Astrocyte (in vitro differentiated cells and primary cell): ENCODE measurements at regions not wholly inside any gene's neighbourhood (a gene's known extent, or its start where the extent isn't known, plus 50 kb on each side); places are given as distances from the start of the nearest gene placed in this dataset.

Experiments
- DNase-seq: peaks from one replicate; pipeline ENCODE4 v3.0.0-alpha.2; 2010; ENCODE audit warnings: low read depth
- FAIRE-seq: peaks from 2 replicates; lab custom pipeline; 2011; peaks lifted over from hg19 to GRCh38; lab: Jason Lieb, UNC
- H2AFZ ChIP-seq: 2 replicates; pipeline ENCODE4 v1.6.0; 2012; ENCODE audit warnings: low read depth, low read length, inconsistent platforms
- H3K27ac ChIP-seq: 2 replicates; pipeline ENCODE4 v1.5.1; 2011; ENCODE audit warnings: low read depth, low read length, inconsistent platforms
- H3K27me3 ChIP-seq: 2 replicates; pipeline ENCODE4 v1.6.0; 2011; ENCODE audit warnings: low read length, inconsistent platforms; ENCODE audit not compliant: insufficient read depth
- H3K36me3 ChIP-seq: 2 replicates; pipeline ENCODE4 v1.5.1; 2011; ENCODE audit warnings: low read length, inconsistent platforms; ENCODE audit not compliant: insufficient read depth
- H3K4me1 ChIP-seq: 2 replicates; pipeline ENCODE4 v1.5.1; 2011; ENCODE audit warnings: low read length, inconsistent platforms; ENCODE audit not compliant: insufficient read depth
- H3K4me2 ChIP-seq: 2 replicates; pipeline ENCODE4 v1.6.0; 2012; ENCODE audit warnings: low read length, inconsistent platforms
- H3K4me3 ChIP-seq: 2 replicates; pipeline ENCODE4 v1.5.1; 2011; ENCODE audit warnings: low read depth, mild to moderate bottlenecking, low read length, inconsistent platforms; ENCODE audit not compliant: insufficient read depth
- H3K79me2 ChIP-seq: 2 replicates; pipeline ENCODE4 v1.6.0; 2012; ENCODE audit warnings: mild to moderate bottlenecking, low read length, inconsistent platforms; ENCODE audit not compliant: insufficient read depth
- H3K9ac ChIP-seq: 2 replicates; pipeline ENCODE4 v1.6.0; 2012; ENCODE audit warnings: mild to moderate bottlenecking, low read length, inconsistent platforms
- H3K9me3 ChIP-seq: 2 replicates; pipeline ENCODE4 v1.5.1; 2012; ENCODE audit warnings: low read depth, mild to moderate bottlenecking, low read length, inconsistent platforms; ENCODE audit not compliant: insufficient read depth
- H4K20me1 ChIP-seq: 2 replicates; pipeline ENCODE4 v1.6.0; 2012; ENCODE audit warnings: low read length, inconsistent platforms; ENCODE audit not compliant: insufficient read depth
- H3K27ac Mint-ChIP-seq: one replicate; pipeline ENCODE4 v1.8.0; 2021; ENCODE audit warnings: mild to moderate bottlenecking, mixed read lengths; ENCODE audit not compliant: unreplicated experiment
- H3K27me3 Mint-ChIP-seq: one replicate; pipeline ENCODE4 v1.8.0; 2021; ENCODE audit warnings: low read depth, mixed read lengths; ENCODE audit not compliant: unreplicated experiment
- H3K36me3 Mint-ChIP-seq: one replicate; pipeline ENCODE4 v1.8.0; 2021; ENCODE audit warnings: low read depth, mixed read lengths; ENCODE audit not compliant: unreplicated experiment
- H3K4me1 Mint-ChIP-seq: one replicate; pipeline ENCODE4 v1.8.0; 2021; ENCODE audit warnings: low read depth, mixed read lengths; ENCODE audit not compliant: unreplicated experiment
- H3K4me3 Mint-ChIP-seq: one replicate; pipeline ENCODE4 v1.8.0; 2021; ENCODE audit warnings: mild to moderate bottlenecking, moderate library complexity, mixed read lengths; ENCODE audit not compliant: unreplicated experiment
- H3K9me3 Mint-ChIP-seq: one replicate; pipeline ENCODE4 v1.8.0; 2021; ENCODE audit warnings: mild to moderate bottlenecking, mixed read lengths; ENCODE audit not compliant: unreplicated experiment
- EZH2 ChIP-seq: IDR thresholded peaks from 2 replicates; pipeline ENCODE4 v1.6.1; 2012; ENCODE audit warnings: mild to moderate bottlenecking, low read length, inconsistent platforms; ENCODE audit not compliant: insufficient read depth
- TF ChIP-seq, protein P1 (sequence below): IDR thresholded peaks from 2 replicates; pipeline ENCODE4 v1.5.1; 2011; ENCODE audit warnings: low read depth, mild to moderate bottlenecking, inconsistent platforms, low read length, moderate library complexity; ENCODE audit not compliant: insufficient read depth

DNA sequence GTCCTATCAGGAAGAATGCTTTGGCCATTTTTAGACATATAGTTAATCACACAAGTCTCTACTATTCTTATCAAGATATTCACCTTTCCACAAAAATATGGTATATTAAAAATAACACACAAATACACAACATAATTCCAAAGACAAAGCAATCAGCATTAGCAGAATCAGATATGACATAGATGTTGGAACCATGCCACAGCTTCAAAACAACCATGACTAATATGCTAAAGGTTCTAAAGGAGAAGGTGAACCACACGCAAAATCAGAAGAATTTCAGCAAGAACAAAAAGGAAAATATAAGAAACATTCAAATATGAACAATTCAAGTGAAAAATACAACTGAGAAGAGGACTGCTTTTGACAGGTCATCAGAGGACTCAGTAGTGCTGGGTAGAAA, 670.2 kb upstream of the SORCS1 start:
- Histone ChIP-seq H3K36me3 (no peaks in the 10 kb centered on the region), H2AFZ (no peak overlapping the region), H3K4me1 (no peaks in the 10 kb centered on the region), H3K27ac (no peak overlapping the region), H3K27me3 (no peaks in the 10 kb centered on the region), H3K4me2 (no peak overlapping the region), H3K9ac (no peak overlapping the region), H4K20me1 (no peaks in the 10 kb centered on the region), H3K4me3 (no peak overlapping the region), H3K79me2 (no peaks in the 10 kb centered on the region), H3K9me3 (no peaks in the 10 kb centered on the region)
- Mint-ChIP-seq H3K36me3 (no peaks in the 10 kb centered on the region), H3K4me1 (no peaks in the 10 kb centered on the region), H3K4me3 (no peak overlapping the region), H3K27ac (no peak overlapping the region), H3K9me3 (no peaks in the 10 kb centered on the region), H3K27me3 (no peaks in the 10 kb centered on the region)
- no peak for DNase-seq
- FAIRE-seq: no peak
- no peak for TF ChIP-seq EZH2
- TF ChIP-seq, protein P1, sequence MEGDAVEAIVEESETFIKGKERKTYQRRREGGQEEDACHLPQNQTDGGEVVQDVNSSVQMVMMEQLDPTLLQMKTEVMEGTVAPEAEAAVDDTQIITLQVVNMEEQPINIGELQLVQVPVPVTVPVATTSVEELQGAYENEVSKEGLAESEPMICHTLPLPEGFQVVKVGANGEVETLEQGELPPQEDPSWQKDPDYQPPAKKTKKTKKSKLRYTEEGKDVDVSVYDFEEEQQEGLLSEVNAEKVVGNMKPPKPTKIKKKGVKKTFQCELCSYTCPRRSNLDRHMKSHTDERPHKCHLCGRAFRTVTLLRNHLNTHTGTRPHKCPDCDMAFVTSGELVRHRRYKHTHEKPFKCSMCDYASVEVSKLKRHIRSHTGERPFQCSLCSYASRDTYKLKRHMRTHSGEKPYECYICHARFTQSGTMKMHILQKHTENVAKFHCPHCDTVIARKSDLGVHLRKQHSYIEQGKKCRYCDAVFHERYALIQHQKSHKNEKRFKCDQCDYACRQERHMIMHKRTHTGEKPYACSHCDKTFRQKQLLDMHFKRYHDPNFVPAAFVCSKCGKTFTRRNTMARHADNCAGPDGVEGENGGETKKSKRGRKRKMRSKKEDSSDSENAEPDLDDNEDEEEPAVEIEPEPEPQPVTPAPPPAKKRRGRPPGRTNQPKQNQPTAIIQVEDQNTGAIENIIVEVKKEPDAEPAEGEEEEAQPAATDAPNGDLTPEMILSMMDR: no peak

GRCh38 chr10:107831772-107832171, 667.3 kb upstream of the SORCS1 start:
- H3K27ac ChIP-seq: no peak overlapping the region
- Mint-ChIP-seq H3K27ac (no peak overlapping the region), H3K9me3 (no peaks in the 10 kb centered on the region), H3K4me3 (no peak overlapping the region), H3K4me1 (no peaks in the 10 kb centered on the region), H3K27me3 (no peaks in the 10 kb centered on the region), H3K36me3 (no peaks in the 10 kb centered on the region)
- no peaks in the 10 kb centered on the region for H3K4me1 ChIP-seq
- no peak overlapping the region for H2AFZ ChIP-seq
- H3K9me3 ChIP-seq: no peaks in the 10 kb centered on the region
- no peak overlapping the region for H3K9ac ChIP-seq
- no peaks in the 10 kb centered on the region for H3K36me3 ChIP-seq
- H3K4me2 ChIP-seq: no peak overlapping the region
- no peak overlapping the region for H3K4me3 ChIP-seq
- FAIRE-seq (no peak), DNase-seq (no peak)
- H4K20me1 ChIP-seq: no peaks in the 10 kb centered on the region
- TF ChIP-seq EZH2: no peak
- TF ChIP-seq, protein P1: no peak
- no peaks in the 10 kb centered on the region for H3K79me2 ChIP-seq
- no peaks in the 10 kb centered on the region for H3K27me3 ChIP-seq

GRCh38 chr10:107829161-107829560, 664.7 kb upstream of the SORCS1 start:
- no peak overlapping the region for H3K4me3 Mint-ChIP-seq
- H3K4me1 Mint-ChIP-seq: no peaks in the 10 kb centered on the region
- FAIRE-seq: no peak
- Histone ChIP-seq H3K4me3 (no peak overlapping the region), H3K9me3 (no peaks in the 10 kb centered on the region), H3K27ac (no peak overlapping the region), H3K9ac (no peak overlapping the region), H3K4me2 (no peak overlapping the region), H3K79me2 (no peaks in the 10 kb centered on the region), H3K27me3 (no peaks in the 10 kb centered on the region), H2AFZ (no peak overlapping the region), H4K20me1 (no peaks in the 10 kb centered on the region), H3K4me1 (no peaks in the 10 kb centered on the region), H3K36me3 (no peaks in the 10 kb centered on the region)
- H3K27ac Mint-ChIP-seq: no peak overlapping the region
- no peaks in the 10 kb centered on the region for H3K9me3 Mint-ChIP-seq
- no peak for DNase-seq
- no peak for TF ChIP-seq EZH2
- TF ChIP-seq, protein P1: no peak
- no peaks in the 10 kb centered on the region for H3K27me3 Mint-ChIP-seq
- H3K36me3 Mint-ChIP-seq: no peaks in the 10 kb centered on the region
